Upper lobe of right lung (tissue), 1 donor: ENCODE measurements at regions not wholly inside any gene's neighbourhood (a gene's known extent, or its start where the extent isn't known, plus 50 kb on each side); places are given as distances from the start of the nearest gene placed in this dataset.

Experiments
- ATAC-seq: fragments of 200-7000 bp; cut with Tn5 transposase; one replicate; pipeline ENCODE4 v1.9.1; 2020; ENCODE audit warnings: mild to moderate bottlenecking, moderate library complexity
- DNase-seq: peaks from one replicate; pipeline ENCODE4 v3.0.0-alpha.2; 2020
- H3K27ac ChIP-seq: fragments of 200-600 bp; one replicate; pipeline ENCODE4 v1.8.0; 2022
- H3K27me3 ChIP-seq: fragments of 200-600 bp; one replicate; pipeline ENCODE4 v1.8.0; 2022; ENCODE audit warnings: mild to moderate bottlenecking
- H3K36me3 ChIP-seq: fragments of 200-600 bp; one replicate; pipeline ENCODE4 v1.8.0; 2022
- H3K4me1 ChIP-seq: fragments of 200-600 bp; one replicate; pipeline ENCODE4 v1.8.0; 2022
- H3K4me3 ChIP-seq: fragments of 200-600 bp; one replicate; pipeline ENCODE4 v1.8.0; 2022; ENCODE audit warnings: mild to moderate bottlenecking
- H3K9me3 ChIP-seq: fragments of 200-600 bp; one replicate; pipeline ENCODE4 v1.8.0; 2022
- CTCF ChIP-seq: fragments of 200-600 bp; IDR thresholded peaks from one replicate; pipeline ENCODE4 v1.8.0; 2022; ENCODE audit warnings: antibody characterized with exemption
- intact Hi-C: fragments of 100-400 bp; cut with DNase I; formaldehyde crosslinking; loops from one replicate; pipeline ENCODE4 v1.11.0; 2022
- donor health status: DM: no; HTN: yes; CAD: no; lungs with severe emphysema.

DNA sequence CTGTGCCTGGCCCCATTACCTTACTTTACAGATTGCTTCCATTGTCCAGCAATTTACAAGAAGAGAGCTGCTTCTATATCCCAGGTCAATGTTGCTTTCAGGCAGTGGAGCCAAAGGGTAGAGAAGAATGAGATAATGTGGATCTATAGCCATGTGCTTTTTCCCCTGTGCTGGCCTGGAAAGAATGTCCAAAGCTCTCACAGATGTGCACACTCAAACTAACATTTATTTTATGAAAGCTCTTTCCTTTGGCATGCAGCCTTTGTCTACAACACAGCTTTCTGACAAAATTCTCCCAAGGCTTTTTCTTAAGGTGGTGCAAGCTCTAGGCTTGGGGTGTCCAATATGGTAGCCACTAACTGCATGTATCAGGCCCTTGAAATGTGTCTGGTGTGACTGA lies 217.3 kb downstream of the LRRC70 start:
- no peak overlapping the region for H3K4me3 ChIP-seq
- H3K36me3 ChIP-seq: no peaks in the 10 kb centered on the region
- no peak for TF ChIP-seq CTCF
- intact Hi-C loops: no loop called here
- H3K4me1 ChIP-seq: no peaks in the 10 kb centered on the region
- no peaks in the 10 kb centered on the region for H3K9me3 ChIP-seq
- H3K27ac ChIP-seq: no peak overlapping the region
- H3K27me3 ChIP-seq: no peaks in the 10 kb centered on the region
- ATAC-seq (no peak), DNase-seq (no peak)

GRCh38 chr5:62794456-62794855 lies 215.8 kb downstream of the LRRC70 start:
- ATAC-seq (no peak), DNase-seq (no peak)
- TF ChIP-seq CTCF: no peak
- Histone ChIP-seq H3K4me1 (no peaks in the 10 kb centered on the region), H3K36me3 (no peaks in the 10 kb centered on the region), H3K27ac (no peak overlapping the region), H3K27me3 (no peaks in the 10 kb centered on the region), H3K4me3 (no peak overlapping the region), H3K9me3 (no peaks in the 10 kb centered on the region)
- intact Hi-C loops: no loop called here

DNA sequence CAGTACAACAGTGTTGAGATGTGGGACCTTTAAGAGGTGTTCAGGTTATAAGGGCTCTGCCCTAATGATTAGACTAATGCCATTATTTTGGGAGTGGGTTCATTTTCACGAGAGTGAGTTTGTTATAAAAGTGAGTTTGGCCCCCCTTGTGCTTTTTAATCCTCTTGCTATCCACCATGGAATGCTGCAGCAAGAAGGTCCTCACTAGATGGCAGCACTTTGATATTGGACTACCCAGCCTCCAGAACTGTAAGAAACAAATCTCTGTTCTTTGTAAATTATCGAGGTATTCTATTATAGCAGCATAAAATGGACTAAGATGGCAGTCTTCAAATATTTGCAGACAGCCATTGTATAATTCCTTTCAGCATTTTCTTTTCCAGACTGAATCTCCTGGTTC lies 212.4 kb downstream of the LRRC70 start:
- DNase-seq: no peak
- no peak for ATAC-seq

DNA sequence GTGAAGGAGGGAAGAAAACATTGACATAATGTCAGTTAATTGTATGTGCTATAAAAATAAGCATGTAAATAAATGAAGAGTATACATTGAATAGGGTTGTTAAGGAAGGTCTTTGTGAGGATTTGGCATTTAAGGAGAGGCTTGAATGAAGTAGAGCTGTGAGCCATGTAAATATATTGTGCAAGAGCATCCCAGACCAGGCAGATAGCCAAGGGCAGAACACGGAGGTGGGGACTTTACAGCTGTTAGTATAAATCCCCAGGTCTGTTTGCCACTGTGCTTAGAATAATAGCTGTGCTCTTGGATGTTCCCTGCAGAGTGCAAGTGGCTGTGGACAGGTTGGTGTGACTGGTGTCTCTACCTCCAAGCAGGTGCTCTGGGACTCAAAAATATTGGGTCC lies 211.7 kb downstream of the LRRC70 start:
- H3K27ac ChIP-seq: no peak overlapping the region
- no peak overlapping the region for H3K4me3 ChIP-seq
- no peak for DNase-seq
- H3K36me3 ChIP-seq: no peaks in the 10 kb centered on the region
- intact Hi-C loops: no loop called here
- ATAC-seq: peak; percentile 81
- TF ChIP-seq CTCF: no peak
- no peaks in the 10 kb centered on the region for H3K9me3 ChIP-seq
- H3K4me1 ChIP-seq: no peaks in the 10 kb centered on the region
- H3K27me3 ChIP-seq: no peaks in the 10 kb centered on the region

More for the DNA sequence above, 212.4 kb downstream of the LRRC70 start:
- H3K4me1 ChIP-seq: no peaks in the 10 kb centered on the region
- no peaks in the 10 kb centered on the region for H3K9me3 ChIP-seq
- intact Hi-C loops: no loop called here
- no peak overlapping the region for H3K27ac ChIP-seq
- no peaks in the 10 kb centered on the region for H3K36me3 ChIP-seq
- peak; percentile 32 for TF ChIP-seq CTCF
- H3K27me3 ChIP-seq: no peaks in the 10 kb centered on the region
- no peak overlapping the region for H3K4me3 ChIP-seq

GRCh38 chr5:62786099-62786498 lies 207.5 kb downstream of the LRRC70 start:
- Histone ChIP-seq H3K4me3 (no peak overlapping the region), H3K9me3 (no peaks in the 10 kb centered on the region), H3K27ac (no peak overlapping the region), H3K4me1 (no peaks in the 10 kb centered on the region), H3K27me3 (no peaks in the 10 kb centered on the region), H3K36me3 (no peaks in the 10 kb centered on the region)
- no peak for TF ChIP-seq CTCF
- no peak for DNase-seq
- intact Hi-C loops: loop anchor here (10.0 kb wide), 1 partner anchor 321 kb away; no protein-coding TSS in a partner anchor
- ATAC-seq: no peak

GRCh38 chr5:62785588-62785987 lies 207.0 kb downstream of the LRRC70 start:
- no peaks in the 10 kb centered on the region for H3K27me3 ChIP-seq
- H3K27ac ChIP-seq: no peak overlapping the region
- H3K36me3 ChIP-seq: no peaks in the 10 kb centered on the region
- H3K4me3 ChIP-seq: no peak overlapping the region
- DNase-seq: no peak
- TF ChIP-seq CTCF: no peak
- no peak for ATAC-seq
- H3K4me1 ChIP-seq: no peaks in the 10 kb centered on the region
- no peaks in the 10 kb centered on the region for H3K9me3 ChIP-seq
- intact Hi-C loops: loop anchor here (10.0 kb wide), 1 partner anchor 321 kb away; no protein-coding TSS in a partner anchor
